ENCODE measurements at regions not wholly inside any gene's neighbourhood (a gene's known extent, or its start where the extent isn't known, plus 50 kb on each side); places are given as distances from the start of the nearest gene placed in this dataset.

- TF ChIP-seq, protein P1, sequence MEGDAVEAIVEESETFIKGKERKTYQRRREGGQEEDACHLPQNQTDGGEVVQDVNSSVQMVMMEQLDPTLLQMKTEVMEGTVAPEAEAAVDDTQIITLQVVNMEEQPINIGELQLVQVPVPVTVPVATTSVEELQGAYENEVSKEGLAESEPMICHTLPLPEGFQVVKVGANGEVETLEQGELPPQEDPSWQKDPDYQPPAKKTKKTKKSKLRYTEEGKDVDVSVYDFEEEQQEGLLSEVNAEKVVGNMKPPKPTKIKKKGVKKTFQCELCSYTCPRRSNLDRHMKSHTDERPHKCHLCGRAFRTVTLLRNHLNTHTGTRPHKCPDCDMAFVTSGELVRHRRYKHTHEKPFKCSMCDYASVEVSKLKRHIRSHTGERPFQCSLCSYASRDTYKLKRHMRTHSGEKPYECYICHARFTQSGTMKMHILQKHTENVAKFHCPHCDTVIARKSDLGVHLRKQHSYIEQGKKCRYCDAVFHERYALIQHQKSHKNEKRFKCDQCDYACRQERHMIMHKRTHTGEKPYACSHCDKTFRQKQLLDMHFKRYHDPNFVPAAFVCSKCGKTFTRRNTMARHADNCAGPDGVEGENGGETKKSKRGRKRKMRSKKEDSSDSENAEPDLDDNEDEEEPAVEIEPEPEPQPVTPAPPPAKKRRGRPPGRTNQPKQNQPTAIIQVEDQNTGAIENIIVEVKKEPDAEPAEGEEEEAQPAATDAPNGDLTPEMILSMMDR (IDR thresholded peaks at IDR 0.05), result peak; percentile 37
- no peak for TF ChIP-seq EZH2 (IDR thresholded peaks at IDR 0.05; ENCODE audit: borderline replicate concordance, insufficient read depth, low read depth, low read length, poor library complexity, severe bottlenecking)
Observed at GRCh38 chr7:148941598-148942275, 57.6 kb upstream of the EZH2 start.

All from B cell (primary cell).